ENCODE measurements at regions not wholly inside any gene's neighbourhood (a gene's known extent, or its start where the extent isn't known, plus 50 kb on each side); places are given as distances from the start of the nearest gene placed in this dataset.
A peak's percentile ranks its signal among the peaks of the same experiment; 100 is the strongest.

GRCh38 chr10:78367751-78368150 is 334.1 kb downstream of the RPS24 start:
- no peak for DNase-seq (ENCODE audit: low spot score)

DNA sequence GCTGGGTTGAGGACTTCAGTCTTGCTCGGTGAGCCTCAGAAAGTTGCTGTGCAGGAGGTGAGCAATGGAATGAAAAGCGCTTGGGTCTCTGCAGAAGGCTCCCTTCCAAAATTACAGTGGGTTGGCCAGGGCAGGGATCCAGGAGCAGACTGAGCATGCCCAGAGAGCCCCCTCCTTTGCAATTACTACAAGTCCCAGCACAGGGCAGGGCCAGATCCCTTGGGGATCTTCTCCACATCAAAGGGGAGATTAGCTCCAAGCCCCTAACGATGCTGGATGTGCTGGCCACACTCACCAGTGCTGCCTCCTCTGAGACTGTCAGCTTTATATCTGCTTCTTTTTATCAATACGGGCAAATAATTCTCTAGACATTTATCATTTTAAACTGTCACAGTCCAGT is 337.5 kb downstream of the RPS24 start:
- DNase-seq (ENCODE audit: low spot score), result no peak

DNA sequence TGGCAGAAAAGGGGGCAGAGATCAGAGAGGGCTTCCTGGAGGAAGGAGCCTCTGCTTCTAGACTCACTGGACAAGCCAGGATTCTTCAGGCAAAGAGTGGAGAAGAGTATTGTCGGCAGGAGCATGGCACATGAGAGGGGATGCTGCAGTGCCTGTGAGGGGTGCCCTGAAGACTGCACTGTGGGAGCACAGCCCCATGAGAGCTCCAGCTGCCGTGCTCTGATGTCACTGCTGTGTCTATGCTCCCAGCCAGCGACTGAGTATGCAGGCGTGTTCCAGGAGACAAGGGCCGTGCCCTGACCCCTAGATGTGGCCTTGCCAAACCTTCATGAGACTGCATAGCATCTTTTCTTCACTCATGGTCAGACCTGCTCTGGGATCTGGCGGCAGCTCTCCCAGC is 339.1 kb downstream of the RPS24 start:
- DNase-seq (ENCODE audit: low spot score), result no peak

DNA sequence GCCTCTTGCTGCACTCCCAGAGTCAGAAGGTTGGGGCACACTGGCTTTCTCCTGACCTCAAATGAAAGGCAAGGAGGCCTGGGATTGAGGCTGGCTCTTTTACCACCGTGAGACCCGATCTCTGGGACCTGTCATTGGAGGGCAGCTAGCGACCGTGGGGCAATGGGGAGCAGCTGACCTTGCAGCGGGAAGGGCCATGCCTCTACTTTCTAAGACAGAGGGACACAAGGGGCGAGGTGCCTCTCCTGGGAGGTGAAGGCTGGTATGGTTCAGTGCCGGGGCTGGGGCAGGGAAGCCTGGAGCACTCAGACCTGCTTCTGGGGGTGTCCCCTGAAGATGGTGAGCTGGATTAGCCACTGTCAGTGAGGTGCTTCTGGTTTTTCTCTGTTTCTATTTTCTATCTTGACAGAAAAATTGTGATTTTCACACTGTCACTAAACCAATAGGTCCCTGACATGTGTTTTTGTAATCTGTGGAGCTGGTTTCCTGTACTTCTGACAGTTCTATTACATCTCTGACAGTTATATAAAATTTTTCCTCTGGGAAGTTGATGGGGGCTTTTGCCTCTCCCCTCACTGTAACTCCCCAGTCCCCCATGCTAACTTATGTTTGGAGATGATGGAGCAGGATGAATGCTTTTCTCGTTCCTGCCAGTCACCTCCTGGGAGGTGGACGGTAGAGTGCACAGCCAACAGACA is 340.8 kb downstream of the RPS24 start:
- no peak for DNase-seq (ENCODE audit: low spot score)

DNA sequence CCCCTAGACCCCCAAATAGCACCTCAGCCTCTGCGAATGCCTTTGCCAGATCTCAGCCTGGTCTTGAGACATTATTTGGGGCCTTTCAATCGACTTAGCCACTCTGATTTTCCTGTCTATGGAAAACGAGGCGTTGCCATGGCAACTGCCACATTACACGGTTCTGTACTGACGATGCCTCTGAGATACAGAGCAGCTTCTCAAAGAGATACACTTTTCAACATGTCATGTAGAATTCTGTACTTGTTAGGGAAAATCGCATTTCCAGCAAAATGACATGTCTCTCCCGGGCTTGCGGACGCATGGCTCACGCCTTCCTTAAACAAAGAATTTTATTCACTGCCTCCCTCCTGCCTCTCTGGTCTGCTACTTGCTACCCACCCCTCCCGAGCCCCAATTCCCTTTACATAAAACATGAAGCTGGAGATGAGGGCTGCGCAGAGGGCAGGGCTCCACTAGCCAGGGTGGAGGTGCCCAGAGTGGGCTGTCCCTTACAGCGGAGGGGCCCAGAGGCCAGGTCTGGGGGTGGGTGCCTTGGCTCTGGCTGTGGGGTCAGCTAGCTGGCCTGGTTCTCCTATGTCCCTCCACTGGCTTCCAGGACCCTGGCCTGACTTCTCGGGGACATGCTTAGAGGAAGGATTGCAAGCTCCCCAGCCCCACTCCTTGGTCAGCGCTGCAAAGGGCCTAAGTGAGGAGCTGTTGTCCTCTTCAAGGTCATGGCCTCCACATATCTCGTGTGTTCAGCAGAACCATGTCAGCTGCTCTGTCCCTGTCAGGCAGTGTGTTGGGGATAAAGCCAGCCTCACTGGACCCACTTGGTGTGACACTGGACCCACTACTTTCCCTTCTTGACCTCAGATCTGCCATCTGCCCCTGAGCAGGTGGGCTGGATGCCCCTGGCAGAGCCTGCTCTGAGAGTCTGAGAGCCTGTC is 342.5 kb downstream of the RPS24 start:
- peak; percentile 29 for DNase-seq (ENCODE audit: low spot score)

- no peak for DNase-seq (ENCODE audit: low spot score)
Measured at GRCh38 chr10:78377356-78377755, 343.7 kb downstream of the RPS24 start.

DNA sequence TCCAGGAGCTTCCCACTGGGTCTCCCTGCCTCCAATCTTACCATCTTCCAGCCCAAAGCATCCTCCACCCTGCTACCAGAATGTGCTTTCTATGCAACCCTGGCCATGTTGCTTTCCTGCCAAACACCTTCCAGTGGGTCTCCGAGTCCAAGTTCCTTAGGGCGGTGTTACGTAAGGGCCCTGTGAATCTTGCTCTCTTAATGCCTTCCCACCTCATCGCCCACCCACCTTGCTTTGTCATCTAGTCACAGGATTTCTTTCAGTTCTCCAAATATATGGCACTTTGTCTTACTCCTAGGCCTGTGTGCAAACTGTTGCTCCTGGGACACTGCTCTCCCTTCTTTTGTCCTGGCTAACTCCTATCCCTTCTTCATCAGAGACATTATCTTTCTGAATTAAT is 344.5 kb downstream of the RPS24 start:
- DNase-seq (ENCODE audit: low spot score), result no peak

GRCh38 chr10:78381107-78381506 is 347.4 kb downstream of the RPS24 start:
- no peak for DNase-seq (ENCODE audit: low spot score)

GRCh38 chr10:78382047-78382446 is 348.4 kb downstream of the RPS24 start:
- DNase-seq (ENCODE audit: low spot score), result no peak

DNA sequence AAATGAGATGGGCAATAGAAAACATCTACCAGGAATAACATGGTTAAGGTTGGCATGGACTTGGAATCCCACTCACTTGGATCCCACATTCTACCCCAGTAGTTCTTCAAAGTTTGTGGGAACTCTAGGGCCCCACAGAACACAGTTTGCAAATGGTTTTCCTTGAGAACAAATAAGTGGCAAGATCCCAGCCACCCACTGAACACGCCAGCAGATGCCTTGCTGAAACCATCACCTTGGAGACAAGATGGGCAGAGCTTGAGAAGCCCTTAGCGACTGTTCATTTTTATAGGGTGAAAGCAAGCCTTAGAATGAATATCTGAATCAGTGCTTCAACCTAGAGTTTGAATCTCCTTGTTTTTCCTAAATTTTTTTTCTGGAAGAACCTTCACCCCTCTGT is 349.1 kb downstream of the RPS24 start:
- DNase-seq (ENCODE audit: low spot score), result no peak

DNA sequence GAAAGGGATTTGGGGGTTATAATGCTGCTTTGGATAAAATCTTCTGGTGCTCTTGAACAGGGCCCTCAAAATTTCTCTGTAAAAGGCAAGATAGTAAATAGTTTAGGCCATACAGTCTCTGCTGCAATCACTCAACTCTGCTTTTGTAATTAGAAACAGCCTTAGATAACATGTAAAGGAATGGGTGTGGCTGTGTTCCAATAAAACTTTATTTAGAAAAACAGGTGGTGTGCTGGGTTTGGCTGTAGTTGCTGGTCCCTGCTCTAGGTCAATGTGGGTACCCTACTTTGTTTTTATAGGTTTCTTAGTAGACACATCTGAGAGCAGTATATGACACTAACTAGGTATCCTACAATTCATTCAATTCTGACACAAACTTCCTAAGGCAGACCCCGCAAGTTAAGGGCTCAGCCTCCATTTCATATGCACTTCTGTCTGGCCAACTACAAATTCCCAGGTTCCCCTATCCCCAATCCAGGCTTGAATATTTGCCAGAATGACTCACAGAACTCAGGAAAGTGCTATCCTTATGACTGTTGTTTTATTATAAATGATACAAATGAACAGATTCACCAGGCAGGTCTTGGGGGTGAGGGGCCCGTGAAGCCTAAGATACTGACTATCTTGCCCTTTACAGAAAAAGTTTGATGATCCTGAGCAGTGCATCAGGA is 349.9 kb downstream of the RPS24 start:
- no peak for DNase-seq (ENCODE audit: low spot score)

DNA sequence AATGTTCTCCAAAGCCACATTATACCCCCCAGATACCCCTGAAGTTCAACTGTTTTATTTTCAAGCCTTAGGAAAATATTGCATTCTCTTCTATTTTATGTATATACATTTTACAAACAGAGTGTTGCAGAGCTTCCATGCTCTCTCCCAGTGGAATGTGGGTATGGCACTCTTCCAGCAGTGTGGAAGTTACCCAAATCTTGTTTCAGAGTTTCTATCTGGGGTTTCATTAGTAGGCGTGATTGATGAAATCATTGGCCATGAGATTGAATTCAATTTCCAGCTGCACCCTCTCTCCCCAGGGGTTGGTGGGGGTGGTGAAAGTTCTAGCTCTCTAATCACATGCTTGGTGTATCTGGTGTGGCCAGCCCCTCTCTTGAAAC is 350.4 kb downstream of the RPS24 start:
- DNase-seq (ENCODE audit: low spot score), result no peak

- DNase-seq (ENCODE audit: low spot score), result no peak
Measured at GRCh38 chr10:78385599-78385998, 351.9 kb downstream of the RPS24 start.

DNA sequence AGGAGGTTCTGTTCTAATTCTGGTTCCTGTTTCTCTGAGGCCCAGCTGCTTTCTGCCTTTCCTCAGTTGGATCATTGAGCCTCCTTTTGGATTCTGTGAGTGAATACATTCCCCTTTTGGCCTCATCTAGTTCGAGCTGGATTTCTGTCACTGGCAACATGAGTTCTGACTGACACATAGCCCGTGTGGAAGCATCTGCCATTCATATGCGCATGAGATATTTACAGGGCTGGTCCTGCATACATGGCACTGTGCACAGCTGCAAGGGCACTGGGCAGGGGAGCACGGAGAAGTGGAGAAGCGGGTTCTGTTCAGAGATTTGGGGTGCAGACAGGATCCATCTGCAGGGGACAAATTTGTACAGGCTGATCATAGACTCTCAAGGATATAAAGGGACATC is 352.8 kb downstream of the RPS24 start:
- no peak for DNase-seq (ENCODE audit: low spot score)

DNA sequence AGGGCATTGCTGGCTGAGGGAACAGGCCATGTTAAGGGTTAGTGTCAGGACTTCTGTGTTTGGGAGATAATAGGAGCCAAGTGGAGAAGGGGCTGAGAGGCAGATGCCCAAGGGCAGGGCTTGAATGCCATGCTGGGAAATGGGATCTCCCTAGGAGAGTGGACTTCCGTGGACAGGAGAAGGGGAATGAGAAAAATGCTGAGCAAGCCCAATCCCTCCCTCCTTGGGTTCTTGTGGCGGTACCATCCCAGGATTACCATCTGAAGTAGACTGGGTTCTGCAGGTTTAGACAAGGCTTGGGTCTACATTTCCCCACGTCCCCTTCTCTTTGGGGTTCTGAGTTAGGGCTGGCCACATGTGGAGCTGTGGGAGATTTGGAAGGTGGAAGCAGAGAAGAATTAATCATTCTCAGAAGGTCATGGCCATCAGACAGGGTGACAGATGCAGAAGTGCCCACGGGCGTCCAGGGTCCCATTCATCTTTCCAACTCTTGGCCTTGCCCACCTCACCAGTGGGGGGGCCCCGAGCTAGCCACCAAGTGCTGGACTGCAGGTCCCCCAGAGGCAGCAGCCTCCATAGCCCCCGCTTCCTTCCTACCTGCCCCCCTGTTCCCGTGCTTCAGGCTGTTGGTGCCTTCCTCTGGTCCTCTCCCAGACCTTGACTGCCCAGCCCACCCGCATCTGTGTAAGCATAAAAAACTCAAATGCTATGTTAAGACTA is 354.8 kb downstream of the RPS24 start:
- DNase-seq (ENCODE audit: low spot score), result no peak

GRCh38 chr10:78389419-78389818 is 355.8 kb downstream of the RPS24 start:
- peak; percentile 28 for DNase-seq (ENCODE audit: low spot score)

GRCh38 chr10:78390051-78390450 is 356.4 kb downstream of the RPS24 start:
- no peak for DNase-seq (ENCODE audit: low spot score)

DNA sequence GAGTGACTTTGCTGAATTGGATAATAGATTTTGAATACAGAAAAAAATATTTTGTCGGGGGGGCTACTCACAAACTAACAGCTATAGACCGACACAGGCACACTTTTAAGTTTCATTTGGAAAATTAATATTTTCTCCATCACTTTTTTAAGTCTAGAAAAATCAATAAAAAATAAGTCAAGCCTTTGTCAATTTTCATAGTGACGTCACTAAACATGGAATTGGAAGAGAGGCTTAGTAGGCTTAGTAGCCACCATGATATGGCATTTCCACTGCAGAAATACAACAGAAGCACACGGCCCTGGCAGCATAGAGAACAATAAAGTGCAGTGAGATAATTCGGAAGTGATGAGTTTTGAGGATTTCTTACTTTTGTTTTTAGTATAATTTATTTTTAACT is 357.2 kb downstream of the RPS24 start:
- no peak for DNase-seq (ENCODE audit: low spot score)

DNA sequence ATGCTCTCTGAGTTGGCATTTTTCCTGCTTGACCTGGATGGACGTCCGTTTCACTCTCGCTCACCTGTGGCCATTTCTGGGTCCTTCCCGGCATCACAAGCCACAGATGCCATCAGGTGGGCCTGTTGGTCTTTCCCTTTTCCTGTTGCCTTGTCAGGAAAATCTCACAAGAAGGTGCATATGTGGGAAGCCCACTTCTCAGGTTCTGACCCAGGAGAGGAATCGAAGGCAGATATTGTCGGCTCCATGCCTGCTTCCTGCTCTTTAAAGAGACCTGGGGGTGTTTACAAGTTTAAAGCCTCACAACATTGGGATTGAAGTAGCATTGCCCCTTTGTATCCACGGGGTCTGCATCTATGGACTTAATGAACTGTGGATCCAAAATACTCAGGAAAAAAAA is 357.9 kb downstream of the RPS24 start:
- no peak for DNase-seq (ENCODE audit: low spot score)

DNA sequence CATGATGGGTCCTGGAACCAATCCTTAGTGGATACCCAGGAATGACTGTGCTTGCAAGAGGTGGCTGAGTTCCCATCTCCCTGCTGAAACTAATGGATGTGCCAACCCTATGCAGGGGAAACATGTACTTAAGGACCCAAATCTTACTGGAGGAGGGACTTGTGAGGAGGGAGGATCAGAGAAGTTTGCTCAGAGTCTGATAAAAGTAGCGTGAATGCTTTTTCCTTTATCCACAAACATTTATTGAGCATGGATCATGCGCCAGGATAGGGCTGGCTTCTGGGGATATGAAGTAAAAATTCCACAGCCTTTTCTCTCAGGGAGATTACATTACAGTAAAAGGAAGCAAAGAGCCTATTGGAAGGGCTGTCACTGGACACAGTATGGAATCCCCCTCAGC is 358.5 kb downstream of the RPS24 start:
- DNase-seq (ENCODE audit: low spot score), result no peak

DNA sequence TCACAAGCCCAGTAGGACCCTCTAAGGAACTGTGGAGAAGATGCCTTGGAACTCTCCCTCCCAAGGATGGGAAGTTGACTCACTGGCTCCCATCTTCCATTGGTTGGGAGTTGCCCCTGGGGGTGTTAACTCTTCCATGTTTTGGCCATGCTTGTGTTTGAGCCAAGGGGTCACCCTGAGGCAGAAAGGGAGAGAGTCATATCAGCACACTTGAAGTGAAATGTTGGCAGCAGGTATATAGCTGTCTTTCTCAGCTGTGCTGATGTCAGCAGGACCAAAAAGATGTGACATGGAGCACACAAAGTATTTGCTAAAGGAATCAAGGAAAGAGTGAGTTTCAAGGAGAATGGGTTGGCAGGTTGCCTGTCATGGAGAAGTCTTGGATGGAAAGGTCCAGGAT is 359.4 kb downstream of the RPS24 start:
- DNase-seq (ENCODE audit: low spot score), result no peak

GRCh38 chr10:78394047-78394446 is 360.4 kb downstream of the RPS24 start:
- no peak for DNase-seq (ENCODE audit: low spot score)
